ELF-1 (cell line): ENCODE measurements at regions not wholly inside any gene's neighbourhood (a gene's known extent, or its start where the extent isn't known, plus 50 kb on each side); places are given as distances from the start of the nearest gene placed in this dataset.

ENCODE experiments used
- DNase-seq: peaks from one replicate; pipeline ENCODE4 v3.0.0-alpha.2; 2016; ENCODE audit warnings: low read depth, low spot score

DNA sequence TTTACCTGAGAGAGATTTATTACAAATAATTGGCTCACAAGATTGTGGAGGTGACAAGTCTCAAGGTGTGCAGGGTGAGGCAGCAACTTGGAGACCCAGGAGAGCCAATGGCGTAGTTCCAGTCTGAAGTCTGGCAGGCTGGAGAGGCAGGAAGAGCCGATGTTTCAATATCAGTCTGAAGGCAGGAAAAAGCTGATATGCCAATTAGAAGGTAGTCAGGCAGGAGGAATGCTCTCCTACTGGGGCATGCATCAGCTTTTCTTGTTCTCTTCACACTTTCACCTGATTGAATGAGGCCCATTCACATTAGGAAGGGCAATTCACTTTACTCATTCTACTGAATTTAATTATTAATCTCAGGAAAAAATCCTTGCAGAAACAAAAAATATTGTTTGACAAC is 1351.7 kb upstream of the ADGRL3 start:
- DNase-seq: no peak

DNA sequence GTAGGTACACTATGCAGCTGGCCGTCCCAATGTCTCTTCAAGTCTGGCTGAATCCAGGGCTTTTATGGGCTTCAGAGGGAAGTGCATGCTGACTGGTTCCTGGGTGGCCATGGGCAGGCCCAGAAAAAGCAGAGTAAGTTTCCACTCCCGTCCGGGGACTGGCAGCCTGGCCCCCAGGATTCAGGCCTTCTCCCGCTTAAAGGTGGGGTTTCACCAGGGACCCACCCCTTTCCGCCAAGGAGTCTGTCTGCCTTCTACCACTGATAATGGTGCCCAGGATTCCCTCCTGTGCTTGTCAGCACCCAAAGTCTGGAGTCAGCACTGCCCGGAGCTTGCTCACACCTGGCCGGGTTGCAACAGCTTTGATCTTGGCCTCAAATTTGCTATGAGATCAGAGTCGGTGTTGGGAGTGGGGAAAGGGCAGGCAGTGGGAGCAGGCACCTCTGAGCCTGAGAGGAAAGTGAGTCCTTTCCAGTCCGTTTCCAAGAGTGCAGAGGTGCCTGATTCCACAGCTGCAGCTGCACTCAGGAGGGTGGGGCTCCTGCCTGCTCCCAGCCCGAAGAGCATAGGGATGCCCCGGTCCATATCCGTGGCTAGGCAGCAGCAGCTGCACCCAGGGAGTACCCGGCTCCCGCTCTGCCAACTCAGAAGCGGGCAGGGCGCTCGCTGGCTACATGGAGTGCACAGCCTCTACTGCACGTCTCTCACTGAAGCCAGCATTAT is 1344.3 kb upstream of the ADGRL3 start:
- no peak for DNase-seq

DNA sequence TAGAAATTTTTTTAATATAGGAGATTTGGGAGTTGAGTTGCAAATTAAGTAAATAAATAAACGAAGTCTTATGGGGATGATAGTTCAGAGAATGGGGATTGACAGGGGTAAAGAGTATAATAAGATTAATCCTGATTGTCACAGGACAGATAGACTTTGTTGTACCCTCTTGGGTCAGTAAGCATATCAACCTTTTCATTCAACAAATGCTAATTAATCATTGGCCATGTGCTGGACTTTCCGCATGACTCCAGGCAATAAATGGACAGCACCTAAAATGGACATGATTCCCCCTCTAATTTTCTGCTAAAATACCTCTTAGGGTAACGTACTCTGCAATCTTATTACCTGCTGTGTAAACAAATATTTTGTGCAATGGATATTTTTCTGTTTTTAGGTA is 1331.1 kb upstream of the ADGRL3 start:
- DNase-seq: no peak

DNA sequence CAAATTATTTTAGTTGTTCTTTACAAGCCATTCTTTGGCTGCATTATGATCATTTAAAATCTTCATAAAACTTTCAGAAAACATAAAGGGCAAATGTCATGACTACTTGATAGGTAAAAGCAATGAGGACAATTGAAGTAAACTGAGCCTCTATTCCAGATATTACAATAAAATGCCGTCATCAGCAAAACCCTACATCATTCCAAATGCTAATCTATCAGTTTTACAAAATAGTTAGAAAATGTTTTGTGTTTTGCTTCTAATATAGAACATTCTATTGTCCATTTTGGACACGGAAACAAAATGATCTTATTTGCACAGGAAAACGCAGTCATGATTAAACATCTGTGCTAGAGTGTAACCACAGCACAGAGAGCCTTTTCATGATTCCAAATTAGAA is 1330.6 kb upstream of the ADGRL3 start:
- no peak for DNase-seq

DNA sequence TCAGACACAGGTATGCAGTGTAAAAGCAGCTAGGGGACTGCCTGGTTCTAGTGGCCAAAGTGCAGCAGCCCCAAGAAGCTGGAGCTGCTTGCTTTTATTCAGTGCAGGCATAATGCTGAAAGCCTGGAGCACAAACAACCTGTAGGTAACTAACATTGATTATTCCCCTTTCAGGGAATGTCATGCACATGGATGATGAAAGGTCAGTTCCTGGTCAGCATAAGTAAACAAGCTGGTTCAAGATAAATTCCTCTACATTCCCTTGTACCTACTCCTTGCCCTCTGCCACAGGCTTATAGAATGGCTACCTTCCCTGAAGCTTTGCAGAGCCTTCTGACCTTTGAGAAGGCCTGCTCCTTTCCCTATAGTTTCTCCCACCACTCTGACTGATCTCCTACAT is 1318.5 kb upstream of the ADGRL3 start:
- DNase-seq: no peak

DNA sequence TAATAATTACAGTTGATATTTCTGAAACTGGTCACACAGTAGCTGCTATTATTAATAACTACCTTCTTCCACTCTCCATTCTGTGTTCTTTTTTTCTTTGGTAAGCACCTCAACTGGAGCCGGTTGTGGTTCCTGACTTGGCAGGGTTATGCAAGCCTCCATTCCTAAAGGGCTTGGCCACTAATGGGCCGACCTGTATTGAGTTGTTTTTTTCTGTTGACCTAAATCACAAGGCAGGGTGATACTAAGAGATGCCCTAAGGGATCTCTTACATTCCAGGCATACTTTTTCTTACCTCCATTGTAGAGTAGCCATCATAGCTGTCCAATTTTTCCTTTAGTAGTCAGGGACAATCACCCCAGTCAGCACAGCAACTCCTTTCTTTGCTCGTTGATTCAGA is 1295.8 kb upstream of the ADGRL3 start:
- peak; percentile 3 for DNase-seq

DNA sequence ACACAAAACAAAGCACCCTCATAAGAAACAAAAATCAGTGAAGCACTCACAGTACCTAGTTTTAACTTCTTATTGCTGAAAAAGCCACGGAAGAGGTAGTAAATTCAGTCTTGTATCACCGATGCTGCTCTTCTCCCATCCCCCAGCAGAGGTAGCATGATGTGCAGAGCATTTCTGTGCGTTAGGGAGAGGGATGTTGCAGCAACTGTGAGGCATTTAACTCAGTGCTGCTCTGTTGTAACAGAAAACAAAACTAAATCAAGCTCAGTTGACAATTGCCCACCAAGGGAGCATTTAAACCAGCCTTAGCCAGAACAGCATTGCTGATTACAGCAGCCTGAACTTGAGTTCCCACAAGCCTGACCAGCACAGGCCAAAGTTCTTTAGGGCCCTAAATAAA is 1279.7 kb upstream of the ADGRL3 start:
- no peak for DNase-seq

DNA sequence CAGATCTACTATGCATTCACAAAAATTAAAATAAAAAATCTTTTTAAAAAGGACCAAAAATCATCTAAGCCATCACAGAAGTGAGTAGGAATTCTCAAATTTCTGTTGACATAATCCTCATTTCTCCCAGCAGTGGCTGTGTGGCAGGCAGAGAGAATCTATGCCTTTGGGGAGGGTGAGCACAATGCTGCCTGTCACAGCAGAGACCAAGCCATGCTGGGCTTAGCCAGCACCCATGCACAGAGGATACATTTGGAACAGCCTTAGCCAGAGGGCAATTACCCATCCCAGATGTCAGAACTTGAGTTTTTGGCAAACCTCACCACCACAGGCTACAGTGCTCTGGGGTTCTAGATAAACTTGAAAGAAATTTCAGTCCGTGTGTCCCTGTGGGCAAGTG is 1274.8 kb upstream of the ADGRL3 start:
- DNase-seq: no peak

DNA sequence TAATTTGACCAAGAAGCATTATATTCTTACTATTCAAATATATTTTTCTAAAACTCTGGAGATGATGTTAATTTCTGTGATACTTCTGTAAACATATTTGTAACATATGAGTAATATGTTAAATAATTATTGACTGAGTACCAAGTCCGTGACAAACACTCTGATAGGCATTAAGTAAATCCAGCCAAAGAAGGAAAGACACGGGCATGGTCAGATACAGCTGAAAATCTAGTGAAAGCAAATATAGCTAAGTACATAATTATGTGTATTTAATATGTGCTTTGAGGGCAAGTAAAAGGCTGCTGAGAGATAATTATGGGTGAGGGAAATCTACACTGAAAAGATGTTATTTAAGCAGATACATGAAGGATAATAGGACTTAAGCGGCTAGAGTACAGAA is 1263.6 kb upstream of the ADGRL3 start:
- no peak for DNase-seq

DNA sequence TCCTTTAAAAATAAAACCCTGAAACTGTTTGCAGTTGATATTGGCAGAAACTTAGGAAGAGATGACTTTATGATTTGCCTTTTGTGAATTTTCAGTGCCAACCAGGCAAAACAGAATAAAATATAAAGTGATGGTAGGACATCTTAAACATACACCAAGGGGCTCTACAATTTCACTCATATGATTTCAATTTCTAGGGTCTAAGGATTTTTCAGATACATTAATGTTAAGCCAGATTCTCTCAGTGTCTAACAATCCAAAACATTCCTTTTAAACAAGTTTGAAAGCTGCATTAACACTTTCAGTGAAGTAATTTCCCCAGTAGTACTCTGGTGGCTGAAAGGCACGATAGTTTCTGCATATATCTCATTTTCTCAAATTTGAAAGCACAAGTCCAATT is 1262.0 kb upstream of the ADGRL3 start:
- DNase-seq: no peak

DNA sequence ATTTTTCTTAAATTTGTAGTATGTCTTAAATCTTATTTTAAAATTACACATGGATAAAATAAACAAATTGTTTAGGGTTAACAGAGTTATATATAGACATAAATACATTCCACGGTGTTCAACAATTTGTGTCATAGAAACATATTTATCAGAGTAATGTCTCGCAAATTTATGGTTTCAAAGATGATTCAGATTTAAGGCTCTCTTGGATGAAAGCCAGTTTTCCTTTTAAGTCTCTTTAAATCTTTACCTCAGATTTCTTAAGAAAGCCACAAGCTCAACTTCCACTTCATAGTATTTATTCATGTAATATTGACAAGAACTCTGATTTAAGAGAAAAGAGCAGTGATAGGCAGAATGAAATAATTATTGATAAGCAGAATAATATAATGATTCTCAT is 1254.8 kb upstream of the ADGRL3 start:
- DNase-seq: no peak

DNA sequence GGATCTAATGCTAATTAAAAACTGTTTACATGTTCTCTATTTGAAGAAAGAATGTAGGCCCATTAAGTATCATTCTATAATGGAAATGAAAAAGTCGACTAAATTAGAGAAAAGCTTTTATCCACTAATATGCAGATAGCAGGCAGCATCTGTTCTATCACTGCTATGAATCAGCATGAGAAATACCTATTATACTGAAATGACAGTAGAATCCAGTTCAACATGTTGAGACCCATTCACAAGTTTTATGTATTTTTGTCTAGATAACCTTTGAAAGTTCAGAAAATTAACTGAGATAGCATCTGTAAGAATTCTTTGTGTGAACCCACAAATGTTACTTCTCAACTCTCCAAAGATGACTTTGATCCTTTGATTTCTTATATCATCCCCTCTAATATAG is 1254.4 kb upstream of the ADGRL3 start:
- no peak for DNase-seq

DNA sequence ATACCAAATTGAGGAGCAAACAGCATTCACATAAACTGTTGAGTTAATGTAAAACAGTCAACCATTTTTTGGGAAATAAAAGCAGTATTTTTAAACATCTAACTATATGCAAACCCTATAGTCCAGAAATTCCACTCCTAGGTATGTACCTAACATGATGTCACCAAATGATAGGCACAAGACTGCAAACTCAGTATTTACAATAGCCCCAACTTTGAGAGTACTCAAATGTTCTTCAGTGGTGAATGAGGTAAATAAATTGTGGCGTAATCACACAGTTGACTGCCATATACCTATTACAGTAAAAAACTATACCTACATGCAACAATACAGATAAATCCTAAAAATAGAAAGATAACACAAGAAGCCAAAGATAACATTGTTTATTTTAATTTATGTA is 1243.8 kb upstream of the ADGRL3 start:
- DNase-seq: no peak

DNA sequence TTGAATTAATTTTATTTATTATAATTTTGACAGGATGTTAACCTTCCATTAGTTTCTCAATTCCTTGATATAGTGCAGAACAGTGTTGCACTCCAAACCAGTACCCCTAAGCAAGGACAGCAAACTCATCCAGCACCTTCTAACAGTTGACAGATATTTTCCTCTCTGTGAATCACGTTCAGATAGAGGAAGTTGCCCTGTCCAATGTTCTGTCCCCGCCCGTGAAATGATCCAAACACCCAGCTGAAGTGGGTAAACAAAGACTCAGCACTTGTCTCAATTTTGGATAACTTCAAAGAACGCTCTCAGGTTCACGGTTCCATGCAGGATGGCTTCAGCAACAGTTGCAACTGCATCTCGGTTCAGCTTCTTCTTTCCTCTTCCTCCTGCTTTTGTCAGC is 1240.0 kb upstream of the ADGRL3 start:
- no peak for DNase-seq

DNA sequence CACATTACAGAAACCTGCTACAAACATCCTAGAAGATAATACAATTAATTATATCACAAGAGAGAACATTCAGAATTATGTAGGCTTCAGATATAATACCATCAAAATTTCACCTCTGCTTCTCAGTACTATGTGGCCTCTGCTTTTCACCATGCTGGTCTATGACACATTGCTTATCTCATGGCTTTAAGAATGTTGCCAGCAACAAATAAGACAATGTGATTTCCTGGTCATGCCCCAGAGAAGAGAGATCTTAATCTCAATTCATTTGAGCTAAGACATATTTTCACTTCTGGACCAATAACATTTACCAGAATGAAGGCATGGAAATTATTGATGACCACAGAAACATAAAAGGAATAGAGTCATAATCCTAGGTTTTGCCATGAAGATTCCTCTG is 1233.4 kb upstream of the ADGRL3 start:
- DNase-seq: no peak

DNA sequence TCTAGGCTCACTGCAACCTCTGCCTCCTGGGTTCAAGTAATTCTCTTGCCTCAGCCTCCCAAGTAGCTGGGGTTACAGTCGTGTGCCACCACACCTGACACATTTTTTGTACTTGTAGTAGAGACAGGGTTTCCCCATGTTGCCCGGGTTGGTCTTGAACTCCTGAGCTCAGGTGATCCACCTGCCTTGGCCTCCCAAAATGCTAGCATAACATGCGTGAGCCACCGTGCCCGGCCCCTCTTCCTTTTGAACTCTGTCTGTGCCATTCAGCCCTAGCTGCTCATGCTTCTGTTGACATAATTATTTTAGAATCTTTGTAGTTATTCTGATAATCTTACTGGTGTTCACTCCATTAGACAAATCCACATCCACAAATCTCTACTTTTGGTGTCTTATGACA is 1231.3 kb upstream of the ADGRL3 start:
- no peak for DNase-seq

DNA sequence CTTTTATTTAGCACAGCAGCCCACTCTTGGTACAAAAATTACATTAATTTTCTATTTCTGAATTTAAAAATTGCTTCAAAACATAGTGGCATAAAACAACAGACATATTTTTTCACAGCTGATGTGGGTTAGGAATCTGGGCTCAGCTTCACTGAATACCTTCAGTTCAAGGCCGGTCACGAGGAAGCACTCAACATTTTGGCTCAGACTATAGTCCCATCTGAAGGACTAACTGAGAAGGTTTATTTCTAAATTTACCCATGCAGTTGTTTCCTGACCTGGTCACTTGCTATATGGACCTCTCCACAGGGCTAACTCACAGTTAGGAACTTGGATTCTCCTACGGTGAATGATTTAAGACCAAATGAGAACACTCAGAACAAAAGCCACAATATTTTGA is 1230.2 kb upstream of the ADGRL3 start:
- DNase-seq: no peak

DNA sequence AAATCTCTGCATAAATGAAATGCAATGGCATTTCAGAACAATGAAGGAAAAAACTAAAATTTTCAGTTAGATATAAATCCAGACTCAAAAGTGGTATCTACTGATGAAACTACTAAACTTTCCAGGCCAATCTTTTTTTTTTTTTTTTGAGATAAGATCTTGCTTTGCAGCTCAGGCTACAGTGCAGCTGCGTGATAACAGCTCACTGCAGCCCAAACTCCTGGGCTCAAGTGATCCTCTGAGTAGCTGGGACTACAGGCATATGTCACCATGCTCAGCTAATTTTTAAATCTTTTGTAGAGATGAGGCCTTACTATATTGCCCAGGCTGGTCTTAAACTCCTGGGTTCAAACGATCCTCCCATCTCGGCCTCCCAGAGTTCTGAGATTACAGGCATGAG is 1228.2 kb upstream of the ADGRL3 start:
- no peak for DNase-seq

DNA sequence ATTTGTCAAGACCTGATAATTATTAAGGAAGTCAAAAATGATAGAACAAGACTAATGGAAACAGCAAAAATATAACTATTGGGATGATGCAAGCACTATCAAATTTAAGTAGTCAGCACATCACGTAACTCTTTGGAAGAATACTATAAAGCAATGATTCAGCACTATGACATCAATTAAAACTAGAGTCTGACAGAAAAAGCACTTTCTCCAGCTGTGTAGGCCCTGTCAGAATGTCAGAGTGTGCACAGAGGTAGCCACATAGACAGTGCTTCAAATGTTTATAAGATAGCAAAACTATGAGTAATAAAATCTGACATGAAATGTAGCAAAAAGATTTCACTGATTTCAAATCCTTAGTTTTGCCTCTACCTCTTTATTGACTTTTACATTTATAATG is 1226.6 kb upstream of the ADGRL3 start:
- no peak for DNase-seq

DNA sequence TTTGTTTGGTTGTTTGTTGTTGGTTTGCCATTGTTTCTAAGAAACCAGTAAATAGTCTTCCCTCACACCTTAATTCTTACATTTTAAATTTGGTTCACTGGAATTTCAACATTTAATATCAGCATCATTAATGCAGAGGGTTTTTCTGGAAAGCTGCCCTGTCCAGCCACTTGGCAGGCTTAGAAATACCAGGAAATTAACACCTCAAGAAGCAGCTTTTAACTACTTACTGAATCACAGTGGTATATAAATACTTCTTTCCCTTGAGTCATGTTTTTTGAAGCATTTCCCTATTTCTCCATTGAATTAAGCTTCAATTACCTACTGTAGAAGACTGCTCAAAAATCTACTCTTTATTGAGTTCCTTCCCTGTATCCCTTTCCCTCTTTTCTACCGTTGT is 1221.1 kb upstream of the ADGRL3 start:
- no peak for DNase-seq

DNA sequence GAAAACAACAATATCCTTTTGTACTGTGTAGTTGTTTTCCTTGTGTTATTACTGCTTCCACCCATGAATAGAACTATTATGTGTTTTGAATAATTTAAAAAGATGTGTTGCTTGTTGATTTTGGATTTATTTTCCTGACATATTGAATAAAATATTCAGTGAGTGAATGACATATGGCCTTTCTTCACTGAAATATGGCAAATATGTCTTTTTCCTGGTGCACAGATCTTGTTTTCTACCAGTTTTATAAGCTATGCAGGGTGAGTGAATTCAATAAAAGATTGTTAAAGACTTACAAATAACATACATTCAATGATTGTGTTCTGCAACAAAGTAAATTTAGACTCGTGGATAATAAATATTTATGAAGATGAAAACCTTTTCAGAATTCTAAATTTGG is 1216.3 kb upstream of the ADGRL3 start:
- no peak for DNase-seq

DNA sequence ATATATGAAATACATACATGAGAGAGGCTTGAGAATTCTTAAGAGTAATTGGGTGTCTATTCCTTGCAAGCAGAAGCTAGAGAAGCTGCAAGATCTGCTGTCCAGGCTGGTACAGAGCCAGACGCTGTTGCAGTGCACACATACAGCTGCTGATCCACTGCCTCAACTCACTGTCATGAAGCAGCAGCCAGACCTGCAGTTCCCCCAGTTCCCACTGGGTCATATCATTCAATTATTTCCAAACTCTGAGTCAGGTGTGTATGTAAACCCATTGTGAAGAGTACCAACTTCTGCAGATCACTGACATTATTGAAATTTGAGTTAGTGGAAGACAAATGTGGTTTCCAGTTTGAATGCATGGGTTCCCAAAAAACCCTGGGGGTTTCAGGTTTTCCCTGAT is 1212.8 kb upstream of the ADGRL3 start:
- DNase-seq: no peak

DNA sequence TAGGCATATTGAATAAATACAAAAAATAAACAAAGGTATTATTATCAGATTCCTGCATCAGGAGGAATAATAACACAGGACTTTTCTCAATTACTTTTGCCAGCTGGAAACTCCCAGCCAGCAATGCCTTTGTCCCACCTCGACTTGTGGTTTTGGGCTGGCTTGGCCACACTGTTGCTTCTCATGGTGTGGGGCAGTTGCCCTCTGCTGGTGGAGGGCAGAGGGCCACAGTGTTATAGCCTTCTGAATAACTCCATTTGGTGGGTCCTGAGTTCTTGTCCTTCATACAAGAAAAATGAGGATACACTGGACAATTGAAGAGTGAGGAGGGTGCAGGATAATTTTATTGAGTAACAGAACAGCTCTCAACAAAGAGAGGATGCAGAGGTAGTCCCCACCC is 1206.0 kb upstream of the ADGRL3 start:
- DNase-seq: no peak

DNA sequence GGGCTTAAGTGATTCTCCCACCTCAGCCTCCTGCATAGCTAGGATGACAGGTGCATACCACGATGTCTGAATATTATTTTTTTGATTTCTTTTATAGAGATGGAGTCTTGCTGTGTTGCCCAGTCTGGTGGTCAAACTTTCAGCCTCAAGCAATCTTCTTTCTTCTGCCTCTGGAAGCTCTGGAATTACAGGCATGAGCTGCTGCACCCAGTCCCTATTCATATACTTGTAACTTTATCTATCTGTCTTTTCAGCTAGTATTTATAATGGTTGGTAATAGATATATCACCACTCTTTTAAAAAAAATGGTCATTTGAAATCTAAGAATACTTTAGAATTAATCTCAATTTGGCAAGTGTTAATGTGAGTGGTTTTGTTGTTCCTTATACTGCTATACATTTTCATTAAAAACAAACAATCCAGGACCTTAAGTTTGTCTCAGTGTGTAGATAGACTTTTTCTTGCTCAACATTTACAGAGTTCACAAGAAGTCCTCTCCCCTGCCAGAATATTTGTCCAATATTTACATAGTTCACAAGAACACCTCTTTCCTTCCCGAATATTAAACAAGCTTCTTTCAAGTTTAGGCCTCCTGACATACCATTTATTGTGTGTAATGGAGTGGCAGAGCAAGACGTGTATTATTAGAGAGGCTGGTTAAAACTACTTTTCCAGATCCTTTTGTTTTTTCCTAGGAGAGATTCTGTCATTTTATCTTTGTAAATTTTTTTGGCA is 1197.4 kb upstream of the ADGRL3 start:
- no peak for DNase-seq
